GM21529 (cell line): ENCODE measurements at regions not wholly inside any gene's neighbourhood (a gene's known extent, or its start where the extent isn't known, plus 50 kb on each side); places are given as distances from the start of the nearest gene placed in this dataset.

Source experiments
- ATAC-seq: cut with Tn5 transposase; IDR thresholded peaks from one replicate; pipeline ENCODE4 v1.9.1; 2021; ENCODE audit not compliant: unreplicated experiment

DNA sequence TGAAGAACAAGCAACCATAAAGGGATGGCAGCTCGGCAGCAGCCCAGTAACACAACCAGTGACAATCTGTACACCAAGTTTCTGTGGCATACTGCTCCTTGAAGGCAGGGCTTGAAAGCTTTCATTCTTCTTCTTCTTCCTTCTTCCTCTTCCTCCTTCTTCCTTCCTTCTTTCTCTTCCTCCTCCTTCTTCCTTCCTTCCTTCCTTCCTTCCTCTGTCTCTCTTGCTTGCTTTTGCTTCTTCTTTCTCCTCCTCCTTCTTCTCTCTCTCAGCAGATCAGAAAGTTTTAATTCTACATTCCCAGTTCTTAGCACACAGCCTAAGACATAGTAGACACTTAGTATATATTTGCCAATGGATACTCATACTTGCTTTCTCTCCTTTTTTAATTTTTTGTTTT lies 95.9 kb downstream of the GLUL start:
- no peak for ATAC-seq

DNA sequence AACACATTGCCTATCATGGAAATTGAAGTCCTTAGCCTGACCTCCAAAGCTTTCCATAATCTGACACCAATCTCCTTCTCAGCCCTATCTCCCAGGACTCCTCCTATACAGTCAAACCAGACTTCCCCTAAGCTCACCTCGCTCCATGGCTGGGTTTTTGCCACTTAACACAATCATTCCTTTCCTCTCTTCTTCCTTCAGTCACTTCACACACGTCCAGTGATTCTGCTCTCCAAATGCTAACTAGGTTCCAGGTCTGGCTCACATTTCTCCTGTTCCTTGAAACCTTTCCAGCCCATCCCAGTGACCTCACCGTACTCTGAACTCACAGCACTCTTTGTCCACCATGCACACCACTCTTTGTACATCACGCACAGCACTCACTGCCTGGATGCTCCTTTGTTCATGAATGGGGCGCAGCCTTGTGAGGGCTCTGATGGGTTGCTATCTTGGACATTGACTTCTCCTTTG lies 98.4 kb downstream of the GLUL start:
- no peak for ATAC-seq

DNA sequence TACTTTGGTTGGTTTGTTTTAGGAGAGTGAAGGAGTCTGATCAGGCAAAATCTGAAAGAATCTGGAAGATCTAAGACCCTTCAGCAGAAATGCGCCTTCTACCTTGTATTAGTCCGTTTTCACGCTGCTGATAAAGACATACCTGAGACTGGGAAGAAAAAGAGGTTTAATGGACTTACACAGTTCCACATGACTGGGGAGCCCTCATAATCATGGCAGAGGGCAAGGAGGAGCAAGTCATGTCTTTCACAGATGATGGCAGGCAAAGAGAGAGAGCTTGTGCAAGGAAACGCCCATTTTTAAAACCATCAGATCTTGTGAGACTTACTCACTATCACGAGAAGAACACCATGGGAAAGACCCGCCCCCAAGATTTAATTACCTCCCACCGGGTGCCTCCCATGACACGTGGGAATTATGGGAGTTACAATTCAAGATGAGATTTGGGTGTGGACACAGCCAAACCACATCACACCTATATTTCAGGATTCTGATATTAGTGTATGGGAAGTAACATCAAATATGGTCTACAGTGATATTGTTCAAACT lies 99.3 kb downstream of the GLUL start:
- ATAC-seq, result no peak

DNA sequence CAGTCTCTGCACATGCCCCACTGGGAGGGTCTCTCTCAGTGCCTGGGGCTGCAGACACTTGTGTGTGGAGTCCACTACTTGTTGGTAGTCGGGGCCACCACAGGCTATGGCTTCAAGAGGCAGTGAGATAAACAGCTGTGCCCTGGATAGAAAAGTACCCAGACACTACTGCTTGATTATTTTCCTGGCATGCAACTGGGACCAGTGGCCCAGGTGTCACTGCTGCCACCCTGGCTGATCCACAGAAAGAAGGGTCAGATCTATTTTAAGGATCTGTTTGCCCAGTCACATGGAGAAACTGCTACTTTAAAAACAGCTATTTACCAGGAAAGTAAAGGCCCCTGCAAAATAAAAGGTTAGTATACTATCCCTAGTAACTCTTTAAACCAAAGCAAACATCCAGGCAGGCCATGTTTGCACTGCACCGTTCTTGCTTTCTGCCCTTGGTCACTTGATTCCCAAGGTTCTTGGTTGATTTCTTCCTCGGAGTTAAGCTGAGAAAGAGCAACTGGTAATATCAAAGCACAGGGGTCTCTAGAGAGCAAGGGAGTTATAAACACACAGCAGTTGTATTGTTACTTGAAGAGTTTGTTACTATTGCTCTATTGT lies 99.9 kb downstream of the GLUL start:
- no peak for ATAC-seq

DNA sequence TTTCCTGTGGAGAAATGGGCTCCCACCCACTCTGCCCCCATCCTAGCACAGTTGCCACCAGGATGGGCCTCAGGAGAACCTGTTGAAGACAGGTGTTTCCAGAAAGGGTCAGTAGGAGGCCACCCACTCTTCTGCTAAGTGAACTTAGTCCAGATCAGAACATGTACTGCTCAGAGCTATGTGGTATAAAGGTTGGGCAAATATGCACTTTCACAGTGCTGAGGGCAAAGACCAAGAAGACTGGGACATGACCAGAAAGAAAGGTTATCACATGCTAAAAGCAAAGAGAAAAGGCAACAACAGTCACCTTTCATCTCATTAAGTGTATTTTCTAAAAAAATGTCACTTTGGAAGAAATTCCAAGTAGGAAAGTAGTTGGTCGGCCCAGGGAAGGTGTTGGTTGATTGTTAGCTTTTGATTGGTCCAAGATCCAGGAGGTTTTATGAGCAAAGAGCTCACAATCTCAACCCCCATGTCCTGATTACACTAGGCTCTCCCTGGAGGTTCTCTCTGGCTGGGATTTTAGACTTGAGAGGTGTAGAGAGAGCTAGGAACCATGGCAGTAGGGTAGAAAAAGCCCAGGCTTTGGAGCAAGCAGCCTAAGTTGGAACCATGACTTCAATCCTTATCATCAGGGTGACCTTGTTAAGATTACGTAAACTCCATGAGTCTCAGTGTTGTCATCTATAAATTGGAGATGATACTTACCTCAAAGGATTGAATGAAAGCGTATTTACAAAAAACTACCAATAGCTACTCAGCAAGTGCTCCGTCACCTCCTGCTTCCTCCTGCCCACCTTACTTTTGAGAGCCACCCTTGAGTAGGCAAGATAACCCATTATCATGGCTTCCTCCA lies 102.6 kb downstream of the GLUL start:
- no peak for ATAC-seq

DNA sequence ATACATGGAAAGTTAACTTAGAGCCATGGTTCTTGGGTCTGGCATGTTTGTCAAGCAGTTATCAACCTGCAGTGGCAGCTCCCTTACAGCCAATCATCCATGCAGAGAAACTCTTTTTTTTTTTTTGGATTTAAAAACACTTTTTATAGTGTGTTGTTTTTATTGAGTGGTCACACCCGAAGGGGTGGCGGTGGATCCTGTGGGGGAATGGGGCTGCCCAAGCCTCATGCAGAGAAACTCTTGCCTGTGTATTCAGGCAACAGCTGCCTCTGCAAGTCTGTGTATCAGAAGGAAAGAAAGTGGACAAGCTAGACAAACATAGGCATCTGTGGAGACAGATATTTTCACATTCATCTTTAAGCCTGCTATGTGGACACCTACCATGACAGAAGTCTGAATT lies 104.8 kb downstream of the GLUL start:
- no peak for ATAC-seq

DNA sequence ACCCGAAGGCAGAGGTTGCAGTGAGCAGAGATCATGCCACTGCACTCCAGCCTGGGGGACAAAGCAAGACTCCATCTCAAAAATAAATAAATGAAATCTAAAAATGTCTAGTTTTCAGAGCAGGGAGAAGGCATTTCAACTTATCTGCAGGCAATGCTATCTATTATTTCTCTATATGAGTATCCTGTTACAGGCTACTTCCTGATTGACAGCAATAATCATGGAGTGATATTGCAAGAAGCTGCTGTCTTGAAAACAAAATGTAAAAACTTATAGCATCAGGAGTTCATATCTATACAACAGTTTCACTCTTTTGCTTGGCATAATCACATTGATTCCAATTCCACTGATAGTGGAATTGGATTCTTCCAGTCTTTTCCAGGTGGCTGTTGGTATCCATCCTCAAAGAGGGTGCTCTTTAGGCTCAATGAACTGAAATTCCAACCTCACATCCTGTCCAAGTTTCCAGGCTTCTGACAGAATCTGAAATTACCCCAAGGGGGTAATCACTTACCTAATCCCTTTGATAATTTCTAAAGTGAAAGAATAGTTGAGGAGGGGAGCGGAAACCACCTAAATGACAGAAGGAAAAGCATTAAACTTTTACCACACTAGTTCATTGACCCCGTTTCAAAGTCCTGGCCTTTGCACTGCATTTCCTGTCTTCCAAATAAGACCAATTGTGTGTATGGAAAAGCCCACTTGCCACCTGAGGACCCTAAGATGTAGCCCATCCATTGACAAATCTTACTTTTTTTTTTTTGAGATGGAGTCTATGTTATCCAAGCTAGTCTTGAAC lies 107.6 kb downstream of the GLUL start:
- ATAC-seq, result no peak

DNA sequence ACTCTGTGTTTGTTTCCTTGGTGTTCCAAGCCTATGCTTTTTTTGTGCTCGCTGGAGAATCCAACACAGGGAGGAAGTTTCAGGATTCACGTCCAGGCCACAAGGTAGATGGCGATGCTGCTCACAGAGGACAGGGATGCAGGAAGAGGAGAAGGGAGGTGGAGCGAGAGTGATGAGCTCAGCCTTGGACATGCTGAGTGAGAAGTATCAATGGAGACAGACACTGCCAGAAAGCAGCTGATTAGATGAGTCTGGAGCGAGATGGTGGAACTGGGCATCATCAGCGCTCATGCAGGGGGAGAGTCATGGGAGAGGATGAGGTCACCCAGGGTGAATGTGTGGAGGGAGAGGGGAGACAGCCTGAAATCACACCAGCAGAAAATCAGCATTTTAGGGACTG lies 110.0 kb downstream of the GLUL start:
- ATAC-seq, result no peak

DNA sequence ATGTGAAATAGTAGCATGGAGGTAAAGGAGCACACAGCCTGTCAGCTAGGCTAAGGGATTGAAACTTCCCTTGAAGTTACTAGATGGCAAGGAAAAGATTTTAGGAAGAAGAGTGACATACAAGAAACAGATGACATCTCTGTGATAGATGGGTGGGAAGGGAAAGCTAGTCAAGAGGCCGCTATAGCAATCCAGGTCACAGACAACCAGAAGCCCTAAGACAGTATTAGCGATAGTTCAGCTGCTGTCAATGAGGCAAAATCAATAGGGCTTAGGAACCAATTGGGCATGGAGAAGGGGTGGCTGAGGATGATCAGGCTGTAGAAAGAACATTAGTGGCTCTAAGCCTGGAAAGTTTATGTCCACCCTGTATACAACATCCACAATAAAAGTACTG lies 111.1 kb downstream of the GLUL start:
- ATAC-seq, result no peak

DNA sequence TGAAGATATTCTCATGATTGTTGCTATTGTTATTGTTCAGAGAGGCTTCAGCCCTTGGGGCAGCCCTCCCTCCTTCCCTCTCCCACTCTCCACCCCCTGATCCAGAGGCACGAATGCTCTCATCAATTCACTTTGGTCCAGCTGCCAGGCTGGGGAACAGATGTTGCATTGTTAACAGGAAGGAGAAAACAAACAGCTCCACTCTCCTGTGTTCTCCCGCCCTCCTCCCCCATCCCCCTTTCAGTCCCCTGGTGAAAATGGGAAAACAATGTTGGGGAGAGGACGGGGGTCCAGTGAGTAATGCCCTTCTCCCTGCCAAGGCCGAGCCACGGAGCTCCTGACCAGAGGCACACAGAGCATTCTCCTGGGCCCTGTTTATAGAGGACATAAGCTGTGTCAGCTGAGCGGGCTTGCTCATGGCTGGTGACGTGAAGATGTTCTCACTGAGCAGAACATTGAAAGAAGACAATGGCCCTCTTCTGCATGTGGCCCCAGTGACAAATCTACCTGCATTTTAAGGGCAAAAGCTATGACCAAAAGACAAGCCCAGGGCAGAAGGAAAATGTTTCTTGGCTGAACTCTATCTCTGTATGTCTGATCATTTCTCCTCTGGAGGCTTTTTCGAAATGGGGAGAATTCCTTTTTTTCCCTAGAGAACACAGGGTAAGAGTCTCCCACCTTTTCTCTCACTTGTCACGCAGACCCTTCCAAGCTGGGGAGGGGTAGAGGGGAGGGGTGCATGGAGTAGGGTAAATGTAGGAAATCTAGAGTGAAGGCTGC lies 111.7 kb downstream of the GLUL start:
- ATAC-seq, result no peak

DNA sequence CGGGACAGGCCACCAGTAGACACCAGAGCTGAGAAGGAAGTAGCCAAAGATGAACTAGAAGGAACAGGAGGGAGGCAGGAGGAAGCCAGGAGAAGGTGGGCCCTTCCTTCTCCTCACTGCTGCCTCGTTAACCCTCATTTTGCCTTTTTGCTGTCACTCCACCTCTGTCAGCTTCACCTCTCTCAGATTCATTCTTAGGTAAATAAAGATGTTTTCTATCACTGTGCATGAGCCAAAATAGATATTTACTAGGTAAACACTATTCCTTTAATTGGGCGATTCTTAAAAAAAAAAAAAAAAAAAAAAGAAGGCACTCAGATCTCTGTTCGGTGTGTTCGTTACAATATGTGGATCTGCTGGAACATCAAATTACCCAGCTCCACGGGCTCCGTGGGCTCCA lies 112.3 kb downstream of the GLUL start:
- no peak for ATAC-seq

DNA sequence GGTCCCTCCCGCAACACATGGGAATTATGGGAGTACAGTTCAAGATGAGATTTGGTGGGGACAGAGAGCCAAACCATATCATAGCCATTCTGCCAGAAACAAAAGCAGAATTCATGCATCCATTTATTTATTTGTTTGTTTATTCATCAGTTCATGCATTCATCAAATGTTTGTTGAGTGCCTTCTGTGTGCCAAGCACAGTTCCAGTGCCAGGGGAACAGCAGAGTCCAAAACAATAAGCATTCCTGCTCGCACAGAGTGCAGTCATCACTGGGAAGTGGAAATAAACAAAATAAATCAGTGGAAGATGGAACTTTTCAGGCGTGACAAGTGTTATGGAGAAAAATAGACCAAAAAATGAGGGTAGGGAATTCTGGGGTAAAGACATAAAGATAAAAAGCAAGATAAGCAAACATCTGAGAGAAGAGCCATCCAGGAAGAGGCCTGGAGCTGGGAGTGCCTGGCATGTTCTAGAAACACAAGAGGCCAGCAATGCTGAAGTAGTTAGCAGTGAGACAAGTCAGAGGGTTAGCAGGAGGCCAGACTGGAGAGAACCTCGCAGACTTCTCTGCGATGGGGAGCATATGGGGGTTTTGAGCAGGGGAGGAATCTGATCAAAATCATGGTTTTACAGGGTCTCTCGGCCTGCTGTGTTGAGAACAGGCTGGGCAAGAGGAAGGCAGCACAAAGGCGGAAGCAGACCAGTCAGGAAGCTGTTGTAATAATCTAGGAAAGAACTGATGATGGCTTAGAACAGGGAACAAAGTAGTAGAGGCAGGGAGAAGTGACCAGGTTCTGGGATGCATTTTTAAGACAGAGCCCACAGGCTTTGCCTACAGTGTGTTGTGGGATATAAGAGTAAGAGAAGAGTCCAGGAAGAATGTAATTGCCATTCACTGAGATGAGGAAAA lies 113.2 kb downstream of the GLUL start:
- ATAC-seq, result no peak

DNA sequence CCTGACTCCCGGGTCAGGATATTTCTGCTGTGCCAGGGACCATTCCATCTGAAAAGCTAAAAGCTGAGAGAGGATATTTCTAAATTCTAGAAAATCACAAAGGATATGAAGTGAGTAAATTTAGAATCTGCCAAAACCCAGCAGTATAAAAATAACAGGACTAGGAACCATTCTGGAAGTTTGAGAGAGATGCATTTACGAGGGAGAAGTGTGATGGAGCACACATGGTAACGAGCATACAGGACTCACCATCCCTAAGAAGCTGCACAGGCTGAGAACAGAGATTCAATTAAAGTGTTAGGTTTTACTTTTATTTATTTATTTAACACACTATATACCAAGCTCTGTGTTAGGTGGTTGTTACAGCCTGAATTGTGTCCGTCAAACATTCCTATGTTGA lies 116.3 kb downstream of the GLUL start:
- no peak for ATAC-seq

DNA sequence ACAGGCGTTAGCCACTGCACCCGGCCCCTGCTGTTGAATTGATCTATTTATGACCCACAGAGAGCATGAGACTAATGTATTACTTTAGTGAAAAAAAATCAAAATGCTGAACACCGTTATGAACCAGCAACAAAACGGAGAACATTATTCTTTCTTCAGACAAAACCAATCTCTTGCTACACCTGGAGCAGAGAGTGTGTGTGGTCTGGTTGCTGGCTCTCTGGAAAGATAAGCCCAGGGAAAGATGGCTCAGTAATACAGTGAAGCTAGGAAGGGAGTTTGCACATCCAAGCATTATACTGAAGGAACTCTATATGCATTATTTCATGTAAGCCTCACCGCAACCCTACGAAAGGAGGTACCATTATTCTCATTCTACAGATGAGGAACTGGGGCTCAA lies 117.0 kb downstream of the GLUL start:
- no peak for ATAC-seq

DNA sequence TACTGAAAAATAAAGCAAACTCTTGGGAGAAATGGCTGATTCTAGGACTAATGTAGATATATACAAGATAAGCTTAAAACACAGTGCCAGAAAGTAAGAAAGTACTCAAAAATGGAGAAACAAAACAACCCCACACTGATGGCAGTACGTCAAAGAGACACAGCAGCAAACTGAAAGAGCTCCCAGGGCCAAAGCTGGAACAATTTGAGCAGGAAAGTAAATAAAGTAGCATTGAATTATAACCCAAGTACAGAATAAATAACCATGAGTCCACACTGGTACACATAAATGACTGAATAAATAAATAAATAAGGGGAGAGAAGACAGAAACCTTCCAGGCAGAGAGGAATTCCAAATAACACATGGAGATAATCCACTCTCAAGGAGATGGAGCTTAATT lies 120.9 kb downstream of the GLUL start:
- ATAC-seq, result no peak

DNA sequence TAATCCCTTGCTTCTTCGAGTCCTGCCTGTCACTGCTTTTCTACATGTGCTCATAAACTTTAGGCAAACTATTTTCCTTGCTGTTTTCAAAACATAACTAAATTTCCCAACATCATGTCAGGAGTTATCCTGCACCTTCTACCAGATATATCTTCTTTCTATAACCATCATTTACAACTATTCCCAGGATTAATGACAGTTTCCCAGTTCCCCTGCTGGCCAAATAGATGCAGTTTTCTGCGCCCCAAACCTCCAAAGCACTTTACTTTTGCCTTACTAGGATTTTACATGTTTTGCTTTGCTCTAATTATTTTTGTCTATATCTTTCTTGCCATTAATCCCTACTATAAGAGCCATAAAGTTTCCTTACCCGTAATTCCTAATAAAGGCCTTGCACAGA lies 122.5 kb downstream of the GLUL start:
- no peak for ATAC-seq

DNA sequence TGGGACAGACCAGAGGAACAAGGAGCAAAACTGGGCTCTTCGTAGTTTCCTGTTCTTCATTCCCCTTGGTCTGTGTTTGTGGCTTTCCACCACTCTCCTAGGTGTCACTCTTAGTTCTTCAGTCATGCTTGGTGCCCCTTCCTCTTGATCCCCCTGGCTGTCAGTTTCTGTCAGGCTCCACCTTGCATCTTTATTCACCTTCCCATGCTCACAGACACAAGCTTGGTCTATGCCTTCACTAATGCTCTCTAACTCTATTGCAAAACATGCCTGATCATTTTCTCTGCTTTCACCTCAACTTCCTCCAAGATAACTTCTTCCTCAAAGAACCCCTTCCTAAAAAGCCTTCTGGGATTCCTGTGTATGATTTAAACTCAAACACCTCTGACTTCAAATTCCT lies 122.9 kb downstream of the GLUL start:
- ATAC-seq, result no peak

DNA sequence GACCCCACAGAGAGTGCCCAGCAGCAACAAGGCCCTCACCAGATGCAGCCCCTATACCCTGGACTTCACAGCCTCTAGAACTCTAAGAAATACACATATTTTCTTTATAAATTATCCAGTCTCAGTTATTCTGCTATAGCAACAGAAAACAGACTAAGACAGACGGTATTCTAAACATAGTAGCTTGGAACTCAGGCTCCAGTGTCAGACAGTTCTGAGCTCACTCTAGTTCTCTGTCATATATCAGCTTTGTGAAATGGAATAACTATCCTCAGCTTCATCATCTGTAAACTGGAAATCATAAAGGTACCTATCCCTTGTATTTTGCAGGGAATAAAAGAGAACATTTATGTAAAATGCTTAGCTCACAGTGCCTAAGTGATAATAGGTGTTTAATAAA lies 127.4 kb downstream of the GLUL start:
- ATAC-seq, result no peak

DNA sequence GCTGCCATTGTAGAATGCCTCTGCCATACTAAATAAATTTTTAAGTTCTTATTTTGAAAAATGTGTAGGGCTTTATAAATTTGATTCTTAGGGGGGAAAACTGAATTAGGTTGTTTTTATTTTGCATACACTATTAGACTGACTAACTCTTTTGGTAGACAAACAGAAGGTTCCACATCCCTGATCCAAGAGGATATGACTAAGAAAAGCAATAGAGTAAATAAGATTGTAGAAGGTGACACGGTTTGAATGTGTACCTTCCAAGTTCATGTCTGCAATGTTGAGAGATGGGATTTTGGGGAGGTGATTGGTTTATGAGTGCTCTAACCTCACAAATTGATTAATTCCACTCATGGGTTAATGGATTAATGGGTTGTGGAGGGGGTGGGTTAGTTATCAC lies 127.9 kb downstream of the GLUL start:
- no peak for ATAC-seq

DNA sequence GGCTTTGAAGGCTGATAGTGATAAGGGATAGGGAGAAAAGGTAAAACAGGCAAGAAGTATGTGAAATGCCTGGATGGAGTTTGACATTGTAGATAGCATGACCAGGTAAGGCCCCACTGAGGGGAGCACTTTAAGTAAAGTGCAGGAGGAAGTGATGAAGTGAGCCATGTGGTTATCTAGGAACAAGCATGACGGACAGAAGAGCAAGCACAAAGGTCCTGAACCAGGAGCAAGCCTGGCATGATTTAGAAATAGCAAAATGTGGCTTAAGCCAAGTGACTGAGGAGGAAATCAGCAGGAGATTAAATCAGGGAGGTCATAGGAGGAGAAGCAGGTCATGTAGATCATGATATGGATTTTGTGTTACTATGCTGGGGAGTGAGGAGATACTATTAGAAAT lies 129.2 kb downstream of the GLUL start:
- no peak for ATAC-seq
